KOPT-K1 (cell line): ENCODE measurements at regions not wholly inside any gene's neighbourhood (a gene's known extent, or its start where the extent isn't known, plus 50 kb on each side); places are given as distances from the start of the nearest gene placed in this dataset.

ENCODE experiments used
- H3K27ac ChIP-seq: fragments of 200-600 bp; sonication (generic); 2 replicates; pipeline ENCODE4 v1.5.1; 2016; ENCODE audit warnings: antibody characterized with exemption, mild to moderate bottlenecking, low read depth, low read length; ENCODE audit not compliant: poor library complexity, severe bottlenecking
- H3K36me3 ChIP-seq: fragments of 200-600 bp; sonication (generic); 2 replicates; pipeline ENCODE4 v1.5.1; 2017; ENCODE audit warnings: antibody characterized with exemption, mild to moderate bottlenecking, low read length, moderate library complexity; ENCODE audit not compliant: insufficient read depth
- H3K9me3 ChIP-seq: fragments of 200-600 bp; sonication (generic); 2 replicates; pipeline ENCODE4 v1.5.1; 2017; ENCODE audit warnings: antibody characterized with exemption, low read length, mild to moderate bottlenecking; ENCODE audit not compliant: insufficient read depth, poor library complexity, severe bottlenecking

- no peaks in the 10 kb centered on the region for H3K9me3 ChIP-seq
- H3K36me3 ChIP-seq: no peaks in the 10 kb centered on the region
- H3K27ac ChIP-seq: no peak overlapping the region
Measured at GRCh38 chr13:80742033-80742432, 401.1 kb upstream of the SPRY2 start.

- H3K27ac ChIP-seq: no peak overlapping the region
- no peaks in the 10 kb centered on the region for H3K9me3 ChIP-seq
- no peaks in the 10 kb centered on the region for H3K36me3 ChIP-seq
Measured at GRCh38 chr13:80740071-80740470, 399.1 kb upstream of the SPRY2 start.

DNA sequence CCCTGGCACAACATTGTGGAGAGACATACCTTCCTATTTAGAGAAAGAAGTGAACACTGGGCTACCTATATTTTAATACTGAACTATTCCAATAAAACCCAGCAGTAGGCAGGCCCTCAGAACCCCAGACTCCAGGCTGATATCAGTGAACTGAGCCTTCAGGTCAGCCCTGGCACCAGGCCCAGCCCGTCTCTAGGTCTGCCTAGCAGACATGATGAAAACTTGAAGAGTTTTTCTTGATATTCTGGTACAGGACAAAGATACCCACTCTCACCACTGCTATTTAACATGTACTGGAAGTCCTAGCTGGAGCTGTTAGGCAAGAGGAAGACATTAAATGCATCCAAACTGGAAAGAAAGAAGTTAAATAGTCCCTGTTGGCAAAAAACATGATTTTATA lies 396.6 kb upstream of the SPRY2 start:
- H3K9me3 ChIP-seq: no peaks in the 10 kb centered on the region
- H3K36me3 ChIP-seq: no peaks in the 10 kb centered on the region
- no peak overlapping the region for H3K27ac ChIP-seq

DNA sequence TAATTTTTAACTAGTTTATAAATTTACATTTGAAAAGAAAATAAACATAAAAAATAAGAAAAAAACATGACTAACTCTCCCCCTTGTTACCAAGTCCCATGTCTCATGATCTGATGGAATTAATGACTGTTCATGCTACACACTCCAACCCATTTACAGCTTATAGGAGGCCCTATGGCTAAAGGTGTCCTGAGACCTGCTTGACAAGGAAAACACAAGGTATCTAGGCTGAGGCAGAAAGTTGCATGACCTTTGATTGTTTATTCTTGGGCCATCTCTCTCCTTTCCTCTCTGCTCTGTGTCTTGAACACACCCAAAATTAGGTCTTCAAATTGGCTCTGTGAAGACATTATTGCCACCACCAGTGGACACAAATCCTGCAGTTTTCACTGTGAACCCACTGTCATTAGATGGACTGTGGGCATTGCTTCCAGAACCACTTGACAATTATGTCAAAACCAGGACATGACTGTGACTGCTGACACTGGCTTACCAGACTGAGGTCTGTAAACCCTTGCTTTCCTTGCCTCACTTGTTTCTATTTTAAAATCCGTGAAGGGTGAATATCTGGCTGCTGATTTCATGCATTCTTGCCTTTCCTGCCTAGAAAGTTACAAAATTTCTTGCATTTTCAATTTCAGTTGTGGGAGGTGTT lies 386.5 kb upstream of the SPRY2 start:
- H3K27ac ChIP-seq: no peak overlapping the region
- H3K9me3 ChIP-seq: no peaks in the 10 kb centered on the region
- no peaks in the 10 kb centered on the region for H3K36me3 ChIP-seq

DNA sequence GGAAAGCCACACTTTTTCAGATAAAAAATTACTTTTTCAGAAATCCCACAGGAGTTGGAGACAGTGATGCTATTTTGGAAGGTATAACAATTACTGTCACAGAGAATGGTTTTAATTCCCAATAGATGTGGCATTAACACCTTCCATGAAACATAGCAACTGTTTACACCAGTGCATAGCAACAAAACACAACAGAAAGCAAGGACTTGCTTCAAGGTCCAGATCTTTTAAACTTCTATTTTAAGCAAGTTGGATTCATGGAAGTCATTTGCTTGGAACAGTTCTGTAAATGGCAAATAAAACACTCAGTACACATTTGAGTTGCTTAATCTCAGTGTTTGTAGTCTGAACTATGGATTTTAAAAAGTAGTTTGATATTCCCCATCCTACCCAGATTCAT lies 385.9 kb upstream of the SPRY2 start:
- no peaks in the 10 kb centered on the region for H3K9me3 ChIP-seq
- no peaks in the 10 kb centered on the region for H3K36me3 ChIP-seq
- H3K27ac ChIP-seq: no peak overlapping the region

GRCh38 chr13:80721689-80722088 lies 380.8 kb upstream of the SPRY2 start:
- no peaks in the 10 kb centered on the region for H3K36me3 ChIP-seq
- H3K9me3 ChIP-seq: no peaks in the 10 kb centered on the region
- no peak overlapping the region for H3K27ac ChIP-seq

GRCh38 chr13:80718970-80719369 lies 378.0 kb upstream of the SPRY2 start:
- H3K36me3 ChIP-seq: no peaks in the 10 kb centered on the region
- no peak overlapping the region for H3K27ac ChIP-seq
- no peaks in the 10 kb centered on the region for H3K9me3 ChIP-seq

- H3K27ac ChIP-seq: no peak overlapping the region
Measured at GRCh38 chr13:80717776-80718175, 376.9 kb upstream of the SPRY2 start.

DNA sequence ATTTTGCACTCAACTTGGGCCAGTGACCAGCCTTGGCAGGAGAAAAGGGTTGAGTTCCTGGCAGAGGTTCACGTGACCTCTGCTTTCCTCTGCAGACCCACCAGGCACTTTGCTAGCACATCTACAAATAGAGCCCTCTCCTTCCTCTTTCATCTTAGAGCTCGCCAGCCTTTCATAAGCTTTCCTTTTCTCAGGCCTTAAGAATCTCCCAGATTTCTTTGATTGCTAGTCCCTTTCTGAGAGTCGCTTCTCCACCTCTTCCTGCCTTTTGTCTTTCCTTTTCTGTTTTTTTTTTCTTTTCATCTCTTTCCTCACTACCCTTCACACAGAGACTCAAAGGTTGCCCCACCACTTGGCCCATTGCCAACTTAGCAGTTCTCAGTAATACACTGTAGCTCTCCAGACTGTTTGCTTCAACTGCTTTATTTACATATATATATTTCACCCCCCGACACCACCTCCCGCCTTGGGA lies 375.7 kb upstream of the SPRY2 start:
- Histone ChIP-seq H3K36me3 (no peaks in the 10 kb centered on the region), H3K9me3 (no peaks in the 10 kb centered on the region), H3K27ac (no peak overlapping the region)

More at GRCh38 chr13:80717776-80718175, 376.9 kb upstream of the SPRY2 start:
- no peaks in the 10 kb centered on the region for H3K9me3 ChIP-seq
- H3K36me3 ChIP-seq: no peaks in the 10 kb centered on the region

DNA sequence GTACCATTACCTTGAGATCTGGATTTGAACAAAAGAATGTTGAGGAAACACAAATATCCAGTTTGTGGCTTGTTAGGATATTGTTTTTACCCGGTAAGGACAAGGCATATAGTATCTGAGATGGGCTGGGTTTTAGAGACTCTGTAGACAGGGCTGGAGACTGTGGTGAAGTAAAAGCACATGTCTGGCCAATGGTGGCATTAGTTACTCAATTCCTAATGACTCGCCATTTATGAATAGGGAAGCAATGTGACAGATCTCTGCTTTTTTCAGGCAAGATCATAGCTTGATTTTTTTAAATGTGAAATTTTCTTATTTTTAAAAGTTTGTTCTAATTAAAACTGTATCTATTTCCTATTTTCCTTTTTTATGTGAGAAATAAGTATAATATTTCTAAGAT lies 371.1 kb upstream of the SPRY2 start:
- H3K36me3 ChIP-seq: no peaks in the 10 kb centered on the region
- H3K9me3 ChIP-seq: no peaks in the 10 kb centered on the region
- H3K27ac ChIP-seq: no peak overlapping the region

DNA sequence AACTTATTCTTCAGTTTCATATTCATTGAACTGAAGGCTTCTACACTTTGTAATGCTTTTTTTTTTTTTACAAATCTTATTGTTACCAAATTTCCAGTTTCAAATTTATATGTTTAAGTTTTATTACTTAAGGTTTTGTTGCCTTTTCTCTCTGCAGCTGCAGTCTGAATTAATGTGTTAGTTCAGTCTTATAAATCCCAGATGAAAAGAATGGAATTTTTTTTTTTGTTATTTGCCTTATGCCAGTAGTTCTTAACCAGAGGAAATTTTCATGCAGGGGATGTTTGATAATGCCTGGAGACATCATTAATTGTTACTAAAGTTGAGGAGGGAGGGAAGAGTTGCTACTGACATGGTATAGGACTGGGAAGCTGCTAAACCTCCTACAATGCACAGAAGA lies 367.9 kb upstream of the SPRY2 start:
- Histone ChIP-seq H3K27ac (no peak overlapping the region), H3K9me3 (peaks cover 8% of the 10 kb centered on the region), H3K36me3 (no peaks in the 10 kb centered on the region)

DNA sequence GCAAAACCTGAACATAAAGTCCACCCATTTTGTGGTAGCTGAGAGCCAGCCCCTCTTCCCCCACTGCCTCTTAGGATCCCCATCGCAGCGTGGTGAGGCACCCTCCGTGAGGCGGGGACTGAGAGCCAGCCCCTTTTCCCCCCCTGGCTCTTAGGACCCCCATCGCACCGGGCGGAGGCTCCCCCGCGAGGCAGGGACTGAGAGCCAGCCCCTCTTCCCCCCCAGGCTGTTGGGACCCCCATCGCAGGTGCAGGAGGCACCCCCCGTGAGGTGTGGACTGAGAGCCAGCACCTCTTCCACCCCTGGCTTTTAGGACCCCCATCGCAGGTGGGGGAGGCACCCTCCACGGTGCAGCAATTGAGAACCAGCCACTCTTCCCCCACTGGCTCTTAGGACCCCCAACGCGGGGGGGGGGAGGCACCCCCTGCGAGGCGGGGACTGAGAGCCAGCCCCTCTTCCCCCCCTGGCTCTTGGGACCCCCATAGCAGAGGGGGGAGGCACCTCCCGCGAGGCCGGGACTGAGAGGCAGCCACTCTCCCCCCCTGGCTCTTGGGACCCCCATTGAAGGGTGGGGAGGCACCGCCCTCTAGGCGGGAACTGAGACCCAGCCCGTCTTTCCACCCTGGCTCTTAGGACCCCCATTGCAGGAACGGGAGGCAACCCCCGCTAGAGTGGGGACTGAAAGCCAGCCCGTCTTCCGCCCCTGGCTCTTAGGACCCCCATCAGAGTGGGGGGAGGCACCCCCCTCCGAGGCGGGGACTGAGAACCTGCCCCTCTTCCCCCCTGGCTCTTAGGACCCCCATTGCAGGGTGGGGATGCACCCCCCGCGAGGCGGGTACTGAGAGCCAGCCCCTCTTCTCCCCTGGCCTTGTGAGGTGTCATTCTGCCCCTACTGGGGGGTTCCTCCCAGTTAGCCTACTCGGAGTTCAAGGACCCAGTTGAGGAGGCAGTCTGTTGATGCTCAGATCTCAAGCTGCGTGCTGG lies 366.4 kb upstream of the SPRY2 start:
- H3K9me3 ChIP-seq: peaks cover 8% of the 10 kb centered on the region
- H3K27ac ChIP-seq: no peak overlapping the region
- no peaks in the 10 kb centered on the region for H3K36me3 ChIP-seq

DNA sequence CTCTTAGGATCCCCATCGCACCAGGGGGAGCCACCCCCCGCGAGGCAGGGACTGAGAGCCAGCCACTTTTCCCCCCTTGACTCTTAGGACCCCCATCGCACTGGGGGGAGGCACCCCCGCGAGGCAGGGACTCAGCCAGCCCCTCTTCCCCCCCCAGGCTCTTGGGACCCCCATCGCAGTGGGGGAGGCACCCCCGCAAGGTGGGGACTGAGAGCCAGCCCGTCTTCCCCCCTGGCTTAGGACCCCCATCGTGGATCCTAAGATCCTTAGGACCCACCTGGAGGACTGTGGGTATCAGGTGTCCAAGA lies 365.2 kb upstream of the SPRY2 start:
- H3K27ac ChIP-seq: no peak overlapping the region
- H3K9me3 ChIP-seq: peaks cover 8% of the 10 kb centered on the region
- H3K36me3 ChIP-seq: no peaks in the 10 kb centered on the region

DNA sequence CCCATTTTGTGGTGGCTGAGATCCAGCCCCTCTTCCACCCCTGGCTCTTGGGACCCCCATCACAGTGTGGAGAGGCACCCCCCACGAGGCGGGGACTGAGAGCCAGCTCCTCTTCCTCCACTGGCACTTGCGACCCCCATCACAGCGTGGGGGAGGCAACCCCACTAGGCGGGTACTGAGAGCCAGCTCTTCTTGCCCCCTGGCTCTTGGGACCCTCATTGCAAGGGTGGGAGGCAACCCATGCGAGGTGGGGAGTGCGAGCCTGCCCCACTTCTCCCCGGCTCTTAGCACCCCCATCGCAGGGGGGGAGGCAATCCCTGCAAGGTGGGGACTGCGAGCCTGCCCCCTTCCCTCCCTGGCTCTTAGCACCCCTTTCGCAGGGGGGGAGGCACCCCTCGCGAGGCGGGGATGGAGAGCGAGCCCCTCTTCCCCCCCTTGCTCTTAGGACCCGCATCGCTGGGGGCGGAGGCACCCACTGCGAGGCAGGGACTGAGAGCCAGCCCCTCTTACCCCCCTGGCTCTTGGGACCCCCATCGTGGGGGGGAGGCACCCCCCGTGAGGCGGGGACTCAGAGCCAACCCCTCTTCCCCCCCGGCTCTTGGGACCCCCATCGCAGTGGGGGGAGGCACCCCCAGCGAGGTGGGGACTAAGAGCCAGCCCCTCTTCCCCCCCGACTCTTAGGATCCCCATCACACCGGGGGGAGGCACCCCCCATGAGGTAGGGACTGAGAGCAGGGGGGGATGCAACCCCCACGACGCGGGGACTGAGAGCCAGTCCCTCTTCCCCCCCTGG lies 364.6 kb upstream of the SPRY2 start:
- H3K9me3 ChIP-seq: peaks cover 8% of the 10 kb centered on the region
- H3K36me3 ChIP-seq: no peaks in the 10 kb centered on the region
- no peak overlapping the region for H3K27ac ChIP-seq

DNA sequence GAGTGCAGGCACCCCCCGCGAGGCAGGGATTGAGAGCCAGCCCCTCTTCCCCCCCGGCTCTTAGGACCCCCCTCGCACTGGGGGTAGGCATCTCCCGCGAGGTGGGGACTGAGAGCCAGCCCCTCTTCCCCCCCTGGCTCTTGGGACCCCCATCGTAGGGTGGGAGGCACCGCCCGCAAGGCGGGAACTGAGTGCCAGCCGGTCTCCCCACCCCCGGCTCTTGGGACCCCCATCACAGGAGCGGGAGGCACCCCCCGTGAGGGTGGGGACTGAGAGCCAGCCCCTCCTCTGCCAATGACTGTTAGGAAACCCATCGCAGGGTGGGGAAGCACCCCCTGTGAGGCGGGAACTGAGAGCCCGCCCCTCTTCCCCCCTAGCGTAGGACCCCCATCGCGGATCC lies 363.4 kb upstream of the SPRY2 start:
- peaks cover 8% of the 10 kb centered on the region for H3K9me3 ChIP-seq
- H3K36me3 ChIP-seq: no peaks in the 10 kb centered on the region
- no peak overlapping the region for H3K27ac ChIP-seq
